HepG2 (cell line): ENCODE measurements at regions not wholly inside any gene's neighbourhood (a gene's known extent, or its start where the extent isn't known, plus 50 kb on each side); places are given as distances from the start of the nearest gene placed in this dataset.

Experiments
- FOXC1 ChIP-seq: sonication (generic); formaldehyde crosslinking; IDR thresholded peaks from 2 replicates; pipeline ENCODE4 v1.8.0; 2022; ENCODE audit warnings: mild to moderate bottlenecking, missing genetic modification reagents, borderline replicate concordance
- IRX3 ChIP-seq: sonication (generic); formaldehyde crosslinking; IDR thresholded peaks from 2 replicates; pipeline ENCODE4 v1.8.1; 2023; ENCODE audit warnings: mild to moderate bottlenecking, low read depth, missing genetic modification reagents, borderline replicate concordance
- ISX ChIP-seq: sonication (generic); formaldehyde crosslinking; conservative IDR thresholded peaks from 2 replicates; pipeline ENCODE4 v1.5.0; 2020; ENCODE audit warnings: missing genetic modification reagents
- MAFG ChIP-seq: sonication (generic); formaldehyde crosslinking; IDR thresholded peaks from 2 replicates; pipeline ENCODE4 v1.5.1; 2020; ENCODE audit warnings: mild to moderate bottlenecking, missing genetic modification reagents
- NCOA1 ChIP-seq: sonication (generic); formaldehyde crosslinking; IDR thresholded peaks from 2 replicates; pipeline ENCODE4 v1.9.0; 2021; ENCODE audit warnings: missing genetic modification reagents
- RBM39 ChIP-seq: fragments of 200-400 bp; formaldehyde crosslinking; IDR thresholded peaks from one replicate; pipeline ENCODE4 v1.6.1; 2018; ENCODE audit warnings: antibody characterized with exemption, mild to moderate bottlenecking, low read depth, low read length; ENCODE audit not compliant: poor library complexity, severe bottlenecking
- ZBTB3 ChIP-seq: sonication (generic); formaldehyde crosslinking; IDR thresholded peaks from 2 replicates; pipeline ENCODE4 v1.4.0; 2020; ENCODE audit warnings: low read depth, mild to moderate bottlenecking, moderate library complexity, missing genetic modification reagents, borderline replicate concordance
- ZNF556 ChIP-seq: sonication (generic); formaldehyde crosslinking; IDR thresholded peaks from 2 replicates; pipeline ENCODE4 v1.4.0; 2020; ENCODE audit warnings: mild to moderate bottlenecking, missing genetic modification reagents, borderline replicate concordance
- TF ChIP-seq, protein P1 (sequence below): sonication (generic); formaldehyde crosslinking; conservative IDR thresholded peaks from 2 replicates; pipeline ENCODE4 v1.4.0; 2020; ENCODE audit warnings: missing genetic modification reagents
- TF ChIP-seq, protein P2 (sequence below): sonication (generic); formaldehyde crosslinking; IDR thresholded peaks from 2 replicates; pipeline ENCODE4 v1.8.0; 2022; ENCODE audit warnings: missing genetic modification reagents, mild to moderate bottlenecking, borderline replicate concordance
- TF ChIP-seq, protein P3 (sequence below), 2 experiments: sonication (generic) in 1 of 2; formaldehyde crosslinking in 1 of 2; IDR thresholded peaks; 2 replicates each; pipeline versions ENCODE4 v1.4.0 to v1.6.1; 2018 to 2020; ENCODE audit warnings: missing genetic modification reagents in 2 of 2, borderline replicate concordance in 1 of 2, low read depth in 1 of 2, mild to moderate bottlenecking in 1 of 2, missing biosample characterization in 1 of 2

DNA sequence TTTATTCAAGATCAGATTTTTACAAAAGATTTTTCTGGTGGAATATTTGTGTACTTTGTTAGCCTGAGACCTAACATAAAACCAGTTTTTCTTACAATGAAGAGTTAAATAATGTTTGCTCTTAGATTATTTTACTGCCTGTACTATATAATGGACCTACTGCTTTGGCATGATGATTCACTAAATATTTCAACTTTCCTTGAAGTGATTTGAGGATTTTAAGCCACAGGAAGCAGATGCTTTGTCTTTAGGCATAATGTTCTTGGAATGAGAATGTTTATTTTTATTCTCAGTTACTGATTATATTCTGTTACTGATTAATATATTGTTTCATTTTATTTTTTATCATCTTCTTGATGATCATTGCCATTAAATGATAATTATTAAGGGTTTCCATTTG is 175.3 kb upstream of the LRP1B start (continued):
- TF ChIP-seq ISX (CRISPR knock-in tag) (no peak), ZNF556 (CRISPR knock-in tag) (no peak), RBM39 (no peak), IRX3 (CRISPR knock-in tag) (no peak), MAFG (CRISPR knock-in tag) (no peak), NCOA1 (CRISPR knock-in tag) (no peak), FOXC1 (CRISPR knock-in tag) (no peak), ZBTB3 (no peak)
- TF ChIP-seq, protein P1, sequence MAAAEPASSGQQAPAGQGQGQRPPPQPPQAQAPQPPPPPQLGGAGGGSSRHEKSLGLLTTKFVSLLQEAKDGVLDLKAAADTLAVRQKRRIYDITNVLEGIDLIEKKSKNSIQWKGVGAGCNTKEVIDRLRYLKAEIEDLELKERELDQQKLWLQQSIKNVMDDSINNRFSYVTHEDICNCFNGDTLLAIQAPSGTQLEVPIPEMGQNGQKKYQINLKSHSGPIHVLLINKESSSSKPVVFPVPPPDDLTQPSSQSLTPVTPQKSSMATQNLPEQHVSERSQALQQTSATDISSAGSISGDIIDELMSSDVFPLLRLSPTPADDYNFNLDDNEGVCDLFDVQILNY (CRISPR knock-in tag), result no peak
- TF ChIP-seq, protein P2, sequence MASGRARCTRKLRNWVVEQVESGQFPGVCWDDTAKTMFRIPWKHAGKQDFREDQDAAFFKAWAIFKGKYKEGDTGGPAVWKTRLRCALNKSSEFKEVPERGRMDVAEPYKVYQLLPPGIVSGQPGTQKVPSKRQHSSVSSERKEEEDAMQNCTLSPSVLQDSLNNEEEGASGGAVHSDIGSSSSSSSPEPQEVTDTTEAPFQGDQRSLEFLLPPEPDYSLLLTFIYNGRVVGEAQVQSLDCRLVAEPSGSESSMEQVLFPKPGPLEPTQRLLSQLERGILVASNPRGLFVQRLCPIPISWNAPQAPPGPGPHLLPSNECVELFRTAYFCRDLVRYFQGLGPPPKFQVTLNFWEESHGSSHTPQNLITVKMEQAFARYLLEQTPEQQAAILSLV (CRISPR knock-in tag), result no peak
- TF ChIP-seq, protein P3, sequence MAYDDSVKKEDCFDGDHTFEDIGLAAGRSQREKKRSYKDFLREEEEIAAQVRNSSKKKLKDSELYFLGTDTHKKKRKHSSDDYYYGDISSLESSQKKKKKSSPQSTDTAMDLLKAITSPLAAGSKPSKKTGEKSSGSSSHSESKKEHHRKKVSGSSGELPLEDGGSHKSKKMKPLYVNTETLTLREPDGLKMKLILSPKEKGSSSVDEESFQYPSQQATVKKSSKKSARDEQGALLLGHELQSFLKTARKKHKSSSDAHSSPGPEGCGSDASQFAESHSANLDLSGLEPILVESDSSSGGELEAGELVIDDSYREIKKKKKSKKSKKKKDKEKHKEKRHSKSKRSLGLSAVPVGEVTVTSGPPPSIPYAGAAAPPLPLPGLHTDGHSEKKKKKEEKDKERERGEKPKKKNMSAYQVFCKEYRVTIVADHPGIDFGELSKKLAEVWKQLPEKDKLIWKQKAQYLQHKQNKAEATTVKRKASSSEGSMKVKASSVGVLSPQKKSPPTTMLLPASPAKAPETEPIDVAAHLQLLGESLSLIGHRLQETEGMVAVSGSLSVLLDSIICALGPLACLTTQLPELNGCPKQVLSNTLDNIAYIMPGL (CRISPR knock-in tag; IDR thresholded peaks at IDR 0.05; ENCODE audit: borderline replicate concordance in 1 of 2, low read depth in 1 of 2), result no peak
